GM18868 (cell line): ENCODE measurements at regions not wholly inside any gene's neighbourhood (a gene's known extent, or its start where the extent isn't known, plus 50 kb on each side); places are given as distances from the start of the nearest gene placed in this dataset.

Experiments
- ATAC-seq: cut with Tn5 transposase; IDR thresholded peaks from one replicate; pipeline ENCODE4 v1.9.1; 2021; ENCODE audit warnings: mild to moderate bottlenecking, moderate library complexity; ENCODE audit not compliant: unreplicated experiment

DNA sequence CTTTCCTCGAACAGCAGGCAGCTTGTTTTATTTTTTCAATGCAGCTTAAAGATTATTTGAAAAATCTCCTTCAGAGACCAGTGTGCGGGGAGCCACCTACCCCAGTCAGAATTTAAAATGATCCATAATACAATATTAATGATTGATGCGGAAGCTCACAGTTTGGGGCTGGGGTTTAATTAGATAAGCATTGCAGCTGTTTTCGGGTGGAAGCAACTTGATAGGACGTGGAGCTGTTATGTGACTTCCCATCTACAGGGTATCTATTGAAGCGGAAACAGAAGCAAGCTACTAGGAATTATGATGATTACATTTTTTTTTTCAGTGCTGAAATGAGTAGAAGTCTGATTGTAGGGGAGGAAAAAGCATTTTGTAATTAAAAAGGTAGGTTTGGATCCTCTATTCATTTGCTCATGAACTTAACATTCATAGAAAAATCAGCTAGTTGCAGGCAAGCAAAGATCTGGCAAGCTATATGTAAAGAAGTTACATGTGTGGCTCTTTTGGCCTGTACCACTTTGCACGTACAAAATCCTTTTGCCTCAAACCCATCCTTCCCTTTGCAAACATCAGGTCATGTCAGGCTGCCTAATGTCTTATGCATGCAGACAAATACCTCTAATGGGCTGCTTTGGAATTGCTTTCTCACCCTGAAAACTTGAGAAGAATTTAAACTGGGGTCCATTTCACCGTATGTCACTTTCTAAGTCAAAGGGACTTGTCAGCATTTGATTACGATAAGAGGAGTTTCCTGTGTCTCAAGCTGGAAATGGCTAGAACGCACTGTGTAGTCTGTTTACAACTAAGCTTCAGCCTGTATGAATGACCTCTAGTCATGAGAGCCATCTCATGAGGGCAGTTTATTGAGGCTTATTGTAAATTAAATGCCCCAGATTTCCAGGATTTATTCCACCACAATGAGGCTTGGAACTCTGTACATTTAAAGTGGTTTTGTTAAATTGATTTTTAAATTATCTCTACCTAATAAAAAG, 267.1 kb upstream of the TMTC4 start:
- ATAC-seq = no peak

DNA sequence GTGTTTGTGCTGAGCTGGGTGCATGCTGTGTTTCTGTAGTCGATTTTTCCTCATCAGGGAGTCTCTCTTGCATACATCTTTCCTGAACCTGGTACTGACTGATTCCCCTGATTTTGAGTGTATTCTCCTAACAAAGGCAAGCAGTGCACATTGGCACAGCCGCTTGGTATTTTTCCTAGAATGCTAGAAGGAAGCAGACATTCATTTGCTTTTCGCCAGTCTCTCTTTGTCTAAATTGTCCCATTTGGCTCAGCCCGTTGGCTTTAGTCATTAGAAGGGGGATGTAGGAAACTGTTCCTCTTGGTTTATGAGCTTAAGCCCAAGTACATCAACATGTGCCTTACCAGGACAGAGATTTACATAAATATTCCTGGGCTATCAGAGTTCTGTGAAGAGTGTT, 266.1 kb upstream of the TMTC4 start:
- ATAC-seq = no peak

DNA sequence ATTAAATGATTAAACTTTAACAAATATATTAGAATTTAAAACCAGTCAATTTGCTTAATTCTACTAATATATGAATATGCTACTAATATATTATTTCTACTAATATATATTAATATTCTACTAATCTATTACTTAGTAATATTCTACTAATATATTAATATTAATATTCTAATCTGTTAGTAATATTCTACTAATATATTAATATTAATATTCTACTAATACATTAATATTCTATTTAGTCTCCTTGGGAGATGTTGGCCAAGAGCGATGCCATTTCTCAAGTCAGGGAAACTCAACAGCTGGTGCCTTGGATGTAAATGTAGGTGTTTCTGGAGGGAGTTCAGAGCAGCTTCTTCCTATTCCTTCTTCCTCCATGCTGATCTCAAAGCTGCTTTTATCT, 259.2 kb upstream of the TMTC4 start:
- ATAC-seq = no peak

DNA sequence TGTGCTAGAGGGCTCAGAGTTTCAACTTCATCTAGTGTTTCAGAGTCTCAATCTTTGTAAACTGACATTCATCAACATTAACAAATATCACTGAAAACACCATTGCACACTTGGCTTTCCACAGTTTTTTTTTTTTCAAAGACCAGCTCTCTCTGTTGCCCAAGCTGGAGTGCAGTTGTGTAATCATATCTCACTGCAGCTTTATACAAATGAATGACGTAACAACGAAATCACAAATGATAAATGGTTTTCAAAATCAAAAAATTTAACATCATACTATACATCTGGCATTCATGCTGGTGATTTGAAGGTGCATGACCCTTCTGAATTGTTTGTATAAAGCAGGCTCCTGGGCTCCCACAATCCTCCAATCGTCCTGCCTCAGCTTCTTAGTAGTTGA, 248.0 kb upstream of the TMTC4 start:
- no peak for ATAC-seq

DNA sequence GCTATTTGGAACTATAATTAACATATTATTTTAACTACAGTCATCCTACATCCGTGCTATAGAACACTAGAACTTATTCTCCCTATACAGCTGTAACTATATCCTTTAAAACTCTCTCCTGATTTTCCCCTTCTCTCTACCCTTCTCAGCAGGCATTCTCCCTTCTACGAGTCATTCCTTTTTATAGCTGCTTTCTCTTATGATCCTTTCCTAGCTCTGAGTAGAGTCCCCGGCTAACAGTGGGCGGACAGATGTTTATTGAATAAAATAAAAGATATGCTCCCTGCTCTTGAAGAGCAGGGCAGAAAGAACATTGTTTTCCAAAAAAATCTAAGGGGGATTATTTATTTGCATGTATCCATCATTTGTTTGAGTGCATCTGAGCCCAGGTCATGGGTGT, 246.5 kb upstream of the TMTC4 start:
- no peak for ATAC-seq

DNA sequence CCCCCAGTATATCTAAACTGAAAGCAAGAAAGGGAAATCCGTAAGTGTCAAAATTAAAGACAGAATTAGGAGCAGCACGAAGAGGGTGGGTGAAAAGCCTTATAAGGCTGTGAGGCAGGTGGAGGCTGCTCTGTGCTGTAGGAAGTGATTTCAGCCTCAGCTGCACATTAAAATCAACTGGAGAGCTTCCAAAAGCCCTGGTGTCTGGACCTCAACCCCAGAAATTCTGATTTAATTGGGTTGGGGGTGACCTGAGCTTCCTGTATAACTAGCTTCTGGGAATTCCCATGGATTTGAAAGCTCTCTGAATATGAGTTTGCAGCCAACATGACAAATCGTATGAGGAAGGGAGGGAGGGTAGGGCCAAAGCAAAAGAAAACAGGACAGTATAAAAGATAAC, 242.4 kb upstream of the TMTC4 start:
- ATAC-seq = peak; percentile 82

DNA sequence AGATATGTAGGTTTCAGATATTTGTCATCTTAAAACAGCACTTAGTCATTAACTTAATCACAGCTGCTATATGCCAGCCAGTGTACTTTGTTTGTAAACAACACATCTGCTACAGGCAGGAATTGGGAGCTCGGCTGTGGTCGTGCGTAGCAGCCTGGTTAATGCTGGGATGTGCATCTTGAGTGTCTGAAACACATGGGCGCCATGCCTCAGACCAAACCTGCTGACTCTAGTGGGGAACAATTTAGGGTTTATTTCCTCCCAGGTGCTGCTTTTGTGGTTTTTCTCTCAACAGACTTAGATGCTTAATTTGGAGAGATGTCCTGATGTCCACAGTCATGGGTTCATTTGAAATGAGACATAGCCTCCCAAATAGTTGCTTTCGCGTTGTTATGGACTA, 238.5 kb upstream of the TMTC4 start:
- ATAC-seq = no peak

DNA sequence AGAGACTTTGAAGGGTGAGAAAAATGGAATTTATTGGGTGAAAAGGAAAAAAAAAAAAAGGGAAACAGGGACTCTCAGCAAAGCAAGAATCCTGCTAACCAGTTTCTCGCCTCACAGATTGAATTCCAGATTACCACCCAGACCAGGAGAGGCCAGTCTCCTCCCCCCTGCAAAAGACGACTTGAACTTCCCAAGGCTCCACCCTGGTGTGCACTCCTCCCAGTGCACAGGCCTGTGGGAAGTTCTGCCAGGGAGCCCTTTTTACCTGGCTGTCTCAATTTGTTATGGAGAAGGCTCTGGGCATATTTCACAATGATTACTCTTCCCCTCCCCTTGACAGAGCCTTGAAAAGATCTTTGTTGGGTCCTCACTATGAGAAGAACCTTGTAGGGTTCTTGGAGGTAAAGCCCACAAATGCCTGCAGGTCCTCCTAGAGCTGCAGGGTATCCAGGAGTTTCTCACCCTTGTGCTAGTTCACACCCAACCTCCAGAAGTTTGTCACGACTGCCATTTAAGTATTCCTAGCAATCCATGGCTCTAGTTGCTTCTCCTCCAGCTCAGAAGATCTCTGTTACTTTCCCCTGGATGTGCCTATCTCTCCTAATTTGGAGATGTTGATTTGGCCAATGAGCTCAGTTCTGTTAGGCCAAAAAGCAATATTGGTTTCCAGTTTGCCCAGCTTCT, 229.8 kb upstream of the TMTC4 start:
- ATAC-seq = no peak

DNA sequence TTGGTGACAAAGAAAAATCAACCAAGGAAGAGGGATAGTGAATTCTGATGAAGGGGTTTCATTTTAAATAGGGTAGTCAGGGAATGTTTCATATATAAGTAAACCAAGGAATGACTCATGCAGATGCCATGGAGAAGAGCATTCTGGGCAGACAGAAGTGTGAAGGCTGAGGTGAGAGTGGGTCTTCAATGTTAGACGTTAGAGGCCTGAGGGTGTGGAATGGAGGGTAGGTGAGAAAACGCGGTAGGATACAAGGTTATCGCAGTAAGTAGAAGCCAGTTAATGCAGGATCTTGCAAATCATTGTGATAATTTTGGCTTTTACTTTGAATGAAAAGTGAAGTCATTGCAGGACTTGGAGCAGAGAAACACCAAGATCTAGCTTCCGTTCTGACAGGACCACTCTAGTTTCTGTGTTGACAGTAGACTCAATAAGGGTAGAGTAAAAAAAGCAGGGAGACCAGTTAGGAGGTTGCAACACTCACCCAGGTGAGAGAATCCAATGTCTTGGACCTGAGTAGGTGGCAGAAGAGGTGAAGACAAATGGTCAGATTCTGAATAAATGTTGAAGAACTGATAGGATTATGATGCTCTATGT, 225.2 kb upstream of the TMTC4 start:
- ATAC-seq = no peak

DNA sequence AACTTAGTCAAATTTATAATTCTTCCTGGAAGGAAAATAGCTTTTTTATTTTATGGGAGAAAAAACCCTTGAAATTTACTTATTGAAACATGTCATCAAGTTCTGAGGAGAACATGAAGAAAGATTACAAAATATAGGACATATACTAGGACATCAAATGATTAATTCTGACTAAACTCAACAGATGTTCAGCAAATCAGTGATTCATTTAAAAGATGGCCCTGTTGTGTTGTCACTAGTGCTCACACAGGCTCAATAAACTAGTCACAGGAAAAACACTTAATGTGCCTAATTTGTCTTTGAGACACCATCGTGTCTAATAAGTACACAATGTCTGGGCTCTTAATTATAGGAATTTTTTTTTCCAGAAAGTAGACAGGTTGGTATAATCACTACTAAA, 223.8 kb upstream of the TMTC4 start:
- ATAC-seq = no peak

DNA sequence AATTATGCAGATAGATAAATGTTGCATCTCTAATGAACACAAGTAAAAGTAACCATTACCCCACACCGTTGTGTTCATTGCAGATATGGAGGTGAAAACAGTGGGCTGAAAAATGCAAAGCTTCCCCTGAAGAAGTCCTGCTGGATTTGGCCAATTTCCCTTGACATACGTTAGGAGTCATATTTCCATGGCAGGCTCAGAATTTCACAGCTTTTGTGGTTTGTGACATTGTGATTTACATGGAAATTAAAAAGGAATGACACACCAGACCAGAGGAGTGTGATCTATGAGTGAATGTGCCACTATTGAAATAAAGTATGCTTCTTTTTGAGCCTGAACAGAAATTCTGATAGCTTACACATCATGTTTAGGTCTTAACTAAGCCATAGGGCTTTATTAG, 221.1 kb upstream of the TMTC4 start:
- ATAC-seq = no peak

DNA sequence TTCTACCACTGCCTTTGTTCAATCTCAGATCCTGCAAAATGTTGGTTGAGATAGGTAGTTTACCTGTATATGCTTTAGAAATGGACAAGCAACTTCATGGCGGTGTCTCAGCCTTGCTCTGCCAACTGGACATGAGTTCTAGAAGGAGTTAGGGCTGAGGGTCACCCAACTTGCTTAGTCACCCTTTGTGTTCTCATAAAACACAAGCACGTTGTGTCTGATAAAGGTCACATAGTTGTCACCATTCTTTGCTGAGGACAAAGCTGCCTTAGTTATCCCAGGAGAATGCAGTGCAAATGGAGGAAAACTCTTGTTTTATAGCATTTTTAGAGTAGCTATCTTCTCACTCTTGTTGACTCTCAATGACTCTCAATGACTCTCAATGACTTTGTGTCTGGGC, 218.4 kb upstream of the TMTC4 start:
- ATAC-seq = no peak

DNA sequence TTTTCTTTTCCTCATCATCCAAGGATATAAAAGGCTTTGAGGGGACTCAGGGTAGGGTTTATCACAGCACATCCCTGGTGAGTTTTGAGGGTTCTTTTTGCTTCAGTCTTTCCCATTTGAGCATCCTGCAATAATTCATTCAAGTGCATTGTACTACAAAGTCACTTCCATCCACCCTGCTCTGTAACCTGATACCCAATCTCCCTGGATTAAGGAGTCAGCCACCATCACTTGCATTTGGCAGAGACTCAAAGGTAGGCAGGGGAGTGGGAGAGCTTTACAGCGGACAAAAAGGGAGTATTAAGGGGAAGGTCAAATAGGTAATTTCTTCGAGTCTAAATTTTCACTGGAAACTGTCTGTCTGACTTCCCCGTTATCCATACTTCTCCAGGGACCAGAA, 216.1 kb upstream of the TMTC4 start:
- ATAC-seq = no peak

DNA sequence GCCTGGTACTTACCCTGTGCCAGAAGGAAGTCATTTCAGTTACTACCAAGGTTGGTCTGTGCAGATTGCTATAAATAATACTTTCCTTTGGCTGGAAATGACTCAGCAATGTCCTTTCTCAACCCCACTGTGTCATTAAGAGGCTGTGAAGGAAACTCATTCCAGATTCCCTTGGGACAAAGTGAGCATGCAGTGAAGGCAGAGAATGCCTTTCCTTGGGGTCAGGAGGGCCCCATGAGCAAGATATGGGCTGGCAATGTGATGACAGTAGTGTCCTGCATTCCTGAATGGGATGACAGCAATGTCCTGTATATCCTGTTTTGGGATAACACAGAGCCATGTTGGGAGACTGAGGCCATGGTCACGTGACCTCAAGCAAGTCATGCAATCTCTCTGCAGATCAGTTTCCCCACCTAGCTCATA, 213.1 kb upstream of the TMTC4 start:
- no peak for ATAC-seq

DNA sequence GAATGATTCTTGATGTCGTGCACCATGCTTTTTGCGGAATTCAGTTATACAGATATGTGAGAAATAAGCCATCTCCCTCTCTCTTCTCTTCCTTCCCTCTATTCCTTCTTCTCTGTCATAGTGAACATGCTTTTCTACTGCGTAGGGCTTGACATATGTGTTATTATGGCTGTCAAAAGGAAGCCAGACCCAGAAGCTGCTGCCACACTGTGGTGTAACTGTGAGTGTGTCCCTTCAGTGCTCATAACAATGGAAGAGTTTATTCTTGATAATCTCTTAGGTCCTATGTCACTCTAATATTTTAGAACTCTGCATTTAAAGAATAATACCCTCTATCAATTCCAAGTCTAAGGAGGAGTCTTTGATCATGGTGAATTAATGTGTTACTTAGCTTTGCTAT, 208.9 kb upstream of the TMTC4 start:
- ATAC-seq = no peak

DNA sequence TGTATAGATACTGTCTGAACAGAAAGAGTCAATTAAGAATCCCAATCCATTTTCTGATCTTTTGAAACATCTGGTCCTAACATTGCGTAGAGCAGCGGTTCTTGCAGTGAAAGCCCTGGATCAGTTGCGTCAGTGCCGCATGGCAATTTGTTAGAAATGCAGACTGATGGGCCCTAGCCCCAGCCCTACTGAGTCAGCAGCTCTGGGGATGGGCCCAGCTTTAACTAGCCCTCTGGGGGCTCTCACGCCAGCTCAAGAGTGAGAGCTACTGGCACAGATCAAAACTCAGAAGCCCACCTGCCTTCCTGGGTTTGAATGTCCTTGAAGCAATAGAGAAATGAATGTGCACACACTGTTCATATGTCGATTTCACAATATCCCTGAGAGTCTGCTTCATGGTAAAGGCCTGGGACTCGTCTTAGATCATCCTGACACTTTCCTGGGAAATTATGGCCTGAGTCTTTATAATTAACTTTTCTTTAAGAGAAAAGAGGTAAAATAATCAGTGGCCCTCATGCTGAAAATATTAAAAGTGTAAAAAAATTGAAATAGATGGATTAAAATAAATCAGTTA, 206.8 kb upstream of the TMTC4 start:
- ATAC-seq = no peak

DNA sequence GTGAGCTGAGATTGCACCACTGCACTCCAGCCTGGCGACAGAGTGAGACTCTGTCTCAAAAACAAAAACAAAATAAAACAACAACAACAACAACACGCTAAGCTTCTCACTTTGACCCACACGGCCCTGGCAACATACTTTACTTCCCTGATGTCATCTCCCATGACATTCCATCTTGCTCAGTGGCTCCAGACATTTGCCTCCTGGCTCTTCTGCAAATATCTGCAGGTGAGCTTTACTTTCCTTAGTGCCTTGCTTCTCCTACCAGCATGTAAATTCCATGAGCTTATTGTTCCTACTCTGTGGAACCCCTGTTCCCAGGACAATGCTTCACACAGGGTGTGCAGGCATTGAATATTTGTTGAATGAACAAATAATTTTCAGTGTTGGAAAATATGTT, 205.6 kb upstream of the TMTC4 start:
- no peak for ATAC-seq

DNA sequence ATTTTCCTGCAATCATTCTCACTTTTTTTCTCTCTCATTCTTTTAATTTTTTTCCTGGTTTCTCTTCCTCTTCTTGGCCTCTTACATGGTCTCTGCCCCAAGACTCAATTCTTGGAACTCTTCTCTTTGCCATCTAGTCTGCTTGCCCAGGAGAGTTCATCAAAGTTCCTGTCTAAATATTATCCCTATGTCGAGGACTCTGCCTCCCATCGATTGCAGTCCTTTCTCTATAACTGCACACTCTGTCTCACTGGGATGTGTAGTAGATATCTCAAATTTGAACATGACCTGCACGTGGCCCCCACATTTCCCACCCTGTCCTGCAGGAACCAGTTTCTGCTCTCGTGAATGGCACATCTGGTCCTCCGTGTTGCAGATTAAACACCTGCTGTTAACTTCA, 204.7 kb upstream of the TMTC4 start:
- ATAC-seq = no peak

DNA sequence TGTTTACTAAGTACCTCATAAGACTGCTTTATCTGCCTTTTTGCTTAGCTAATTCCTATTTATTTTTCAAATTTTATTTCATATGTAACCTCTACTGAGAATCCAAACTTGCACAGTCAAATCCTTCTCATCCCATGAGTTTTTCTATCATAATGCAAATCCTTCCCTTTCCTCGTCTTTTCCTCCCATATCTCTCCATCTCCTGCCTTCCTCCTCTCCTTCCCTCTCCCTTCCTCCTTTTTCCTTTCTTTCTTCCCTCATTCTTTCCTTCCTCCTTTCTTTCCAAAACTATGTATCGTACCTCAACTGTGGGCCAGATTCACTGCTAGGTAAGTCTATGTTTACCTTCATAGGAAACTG, 201.4 kb upstream of the TMTC4 start:
- no peak for ATAC-seq

DNA sequence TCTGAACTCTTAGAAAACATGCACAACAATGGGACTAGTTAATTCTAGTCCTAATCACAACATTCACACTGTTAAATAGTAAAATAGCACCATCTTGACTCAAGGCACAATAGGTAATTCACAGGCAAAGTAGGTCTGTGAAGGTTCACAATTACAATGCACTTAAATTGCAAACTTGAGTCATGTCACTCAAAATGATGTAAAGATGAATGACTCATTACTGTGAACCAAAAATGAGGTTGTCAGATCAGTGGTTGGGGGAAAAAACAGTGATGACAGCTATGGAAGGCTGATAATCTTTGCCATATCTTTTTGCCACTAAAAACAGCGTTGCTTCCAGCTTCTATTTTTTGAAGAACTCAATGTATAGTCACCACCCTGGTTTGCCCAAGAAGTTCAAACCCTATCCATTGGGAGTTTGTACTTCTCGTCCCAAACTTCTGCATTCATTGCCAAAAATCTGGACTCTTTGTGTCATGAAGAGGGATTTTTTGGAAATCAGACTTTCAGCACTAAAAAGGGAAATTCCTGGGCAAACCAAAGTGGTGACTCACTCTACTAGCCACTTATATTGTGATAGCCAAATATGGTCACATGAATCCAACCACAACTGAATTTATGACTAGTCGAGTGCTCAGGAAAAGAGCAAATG, 200.9 kb upstream of the TMTC4 start:
- ATAC-seq = peak; percentile 91

DNA sequence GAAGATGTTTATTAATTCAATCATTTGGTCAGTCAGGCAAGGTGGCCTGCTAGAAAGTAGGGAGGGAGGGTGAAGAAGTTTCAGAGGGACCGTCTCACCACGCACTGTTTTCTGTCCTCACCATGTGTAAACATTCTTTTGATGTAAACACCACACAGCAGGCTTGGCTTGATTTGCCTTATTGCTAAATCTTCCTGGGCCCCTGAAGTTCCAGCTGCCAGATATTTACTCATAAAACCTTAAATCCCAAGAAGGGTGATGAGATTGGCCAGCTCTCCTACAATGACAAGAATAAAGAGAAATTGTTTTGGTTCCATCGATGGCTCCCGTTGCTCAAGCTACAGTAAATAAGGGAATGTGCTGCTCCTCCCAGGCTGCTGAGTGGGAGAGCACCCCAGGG, 198.2 kb upstream of the TMTC4 start:
- no peak for ATAC-seq
